OCI-M2 (cell line): ENCODE measurements at regions not wholly inside any gene's neighbourhood (a gene's known extent, or its start where the extent isn't known, plus 50 kb on each side); places are given as distances from the start of the nearest gene placed in this dataset.

Experiments
- DNase-seq: peaks from one replicate; lab custom pipeline; 2025; ENCODE audit not compliant: unreplicated experiment; lab: John Stamatoyannopoulos, UW

- no peak for DNase-seq
These were observed 2451.8 kb downstream of the PCDH7 start for GRCh38 chr4:33171873-33172525.

- no peak for DNase-seq
These were observed 2456.4 kb downstream of the PCDH7 start for GRCh38 chr4:33176566-33176965.

DNA sequence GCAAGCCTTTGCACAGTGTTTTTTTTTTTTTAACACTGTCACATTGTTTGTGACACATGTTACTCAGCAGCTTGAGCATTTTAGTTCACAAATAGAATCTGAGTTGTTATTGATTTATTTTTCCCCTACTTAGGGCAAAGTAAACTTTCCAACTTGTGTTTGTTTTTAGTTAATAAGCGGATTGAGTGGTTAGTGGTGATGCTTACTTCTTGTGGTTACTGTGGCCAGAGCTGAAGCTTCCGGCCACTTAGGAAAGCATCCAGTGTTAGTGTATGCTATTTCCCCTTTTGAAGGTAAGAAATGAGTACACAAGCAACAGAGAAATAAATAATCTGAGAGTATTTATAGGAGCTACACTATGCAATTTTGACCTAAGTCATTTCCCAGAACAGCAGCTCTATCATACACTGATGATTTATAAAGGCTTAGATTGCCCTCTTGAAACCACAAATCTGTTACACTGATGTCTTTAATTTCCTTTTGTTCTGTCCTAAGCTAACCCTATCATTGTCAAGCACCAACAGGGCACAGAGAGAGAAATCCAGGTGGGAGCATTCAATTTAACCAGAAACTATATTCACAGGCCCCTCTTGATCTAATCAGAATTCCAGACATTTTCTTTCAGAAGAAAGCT, 2464.6 kb downstream of the PCDH7 start:
- no peak for DNase-seq

DNA sequence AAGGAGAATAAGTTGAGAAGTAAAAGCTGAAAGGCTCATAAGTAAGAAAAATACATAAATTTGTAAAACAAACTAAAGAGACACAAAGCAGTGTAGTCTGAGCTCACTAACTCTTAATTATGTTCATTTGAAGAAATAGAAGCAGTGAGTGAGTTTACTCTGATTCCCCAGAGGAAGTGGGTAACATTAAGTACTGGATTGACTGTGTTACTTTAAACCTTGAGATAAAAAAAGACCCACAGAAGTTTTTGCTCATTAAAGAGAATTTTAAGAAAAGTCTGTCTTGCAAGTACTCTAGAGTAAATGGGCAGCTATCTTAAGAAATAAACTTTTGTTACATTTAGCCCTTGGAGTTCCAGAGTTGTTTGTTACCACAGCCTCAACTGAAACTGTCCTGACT, 2466.9 kb downstream of the PCDH7 start:
- DNase-seq = no peak

- no peak for DNase-seq
These were observed 2468.6 kb downstream of the PCDH7 start for GRCh38 chr4:33188733-33189132.

DNA sequence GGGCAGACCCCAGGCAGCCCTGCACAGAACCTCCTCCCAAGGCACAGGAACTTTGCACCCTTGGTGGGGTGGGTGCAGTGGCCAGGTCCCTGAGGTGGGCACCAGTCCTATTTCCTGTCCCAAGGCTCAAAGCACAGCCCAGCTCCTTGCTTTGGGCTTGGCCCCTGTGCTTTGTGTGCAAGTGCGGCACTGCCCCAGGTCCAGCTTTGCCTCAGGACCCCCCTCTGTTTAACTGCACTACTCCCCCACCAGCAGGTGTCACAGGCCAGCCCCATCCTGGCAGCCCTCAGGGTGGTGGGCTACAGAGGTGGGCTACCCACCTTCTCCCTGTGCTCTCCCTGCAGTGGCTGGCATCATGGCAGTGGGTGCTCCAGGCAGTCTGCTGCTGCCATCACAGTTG, 2469.0 kb downstream of the PCDH7 start:
- DNase-seq = no peak

- no peak for DNase-seq
These were observed 2472.9 kb downstream of the PCDH7 start for GRCh38 chr4:33193109-33193508.

- DNase-seq = no peak
These were observed 2480.2 kb downstream of the PCDH7 start for GRCh38 chr4:33200377-33200776.

DNA sequence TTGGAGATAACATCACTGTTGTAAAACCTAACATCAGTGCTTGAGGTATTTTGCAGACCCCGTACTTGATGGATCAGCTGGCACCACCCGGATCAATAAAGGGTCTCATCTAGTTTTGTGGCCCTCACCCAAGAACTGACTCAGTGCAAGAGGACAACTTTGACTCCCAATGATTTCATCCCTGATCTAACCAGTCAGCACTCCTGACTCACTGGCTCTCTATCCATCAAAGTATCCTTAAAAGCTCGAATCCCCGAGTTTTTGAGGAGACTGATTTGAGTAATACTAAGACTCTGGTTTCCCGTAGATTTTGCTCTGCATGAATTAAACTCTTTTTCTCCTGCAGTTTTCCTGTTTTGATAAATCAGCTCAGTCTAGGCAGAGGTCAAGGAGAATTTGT, 2498.1 kb downstream of the PCDH7 start:
- no peak for DNase-seq

GRCh38 chr4:33226133-33226532, 2506.0 kb downstream of the PCDH7 start:
- no peak for DNase-seq

DNA sequence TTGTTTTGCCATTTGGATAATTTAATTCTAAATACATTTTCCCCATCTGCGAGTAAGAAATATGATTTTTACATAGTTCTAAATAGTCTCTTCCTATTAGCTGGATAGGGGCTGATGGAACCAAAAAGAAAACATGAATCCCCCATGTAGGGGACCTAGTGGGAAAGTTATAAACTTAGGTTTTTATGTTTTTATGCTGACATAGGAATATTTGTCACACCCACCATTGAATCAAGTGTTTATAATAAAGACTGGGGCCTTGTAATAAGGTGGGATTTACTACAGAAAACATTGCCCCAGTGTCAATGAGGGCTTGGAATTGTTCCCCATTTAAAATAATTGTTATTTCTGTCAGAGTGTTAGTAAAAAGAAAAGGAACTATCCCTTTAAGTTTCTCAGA, 2506.6 kb downstream of the PCDH7 start:
- DNase-seq = no peak

DNA sequence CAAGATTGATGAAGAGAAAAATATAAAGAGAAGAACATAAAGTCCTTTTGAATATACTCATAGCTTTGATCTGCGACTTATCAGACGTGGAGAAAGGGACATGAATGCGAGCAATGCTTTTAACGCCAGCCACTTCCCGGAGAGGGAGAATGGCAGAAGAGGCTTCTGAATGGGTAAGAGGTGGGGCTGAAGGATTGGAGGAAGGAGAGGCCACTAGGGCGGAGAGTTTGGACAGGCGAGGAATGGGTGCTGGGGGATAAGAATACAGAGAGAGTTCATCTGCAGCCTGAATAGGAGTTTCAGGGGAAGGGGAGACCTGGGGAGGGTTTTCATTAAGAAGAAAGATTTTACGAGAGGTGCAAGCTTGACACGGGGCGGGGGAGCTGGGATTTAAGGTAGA, 2534.9 kb downstream of the PCDH7 start:
- DNase-seq = no peak

- DNase-seq = no peak
These were observed 2535.3 kb downstream of the PCDH7 start for GRCh38 chr4:33255507-33255906.

DNA sequence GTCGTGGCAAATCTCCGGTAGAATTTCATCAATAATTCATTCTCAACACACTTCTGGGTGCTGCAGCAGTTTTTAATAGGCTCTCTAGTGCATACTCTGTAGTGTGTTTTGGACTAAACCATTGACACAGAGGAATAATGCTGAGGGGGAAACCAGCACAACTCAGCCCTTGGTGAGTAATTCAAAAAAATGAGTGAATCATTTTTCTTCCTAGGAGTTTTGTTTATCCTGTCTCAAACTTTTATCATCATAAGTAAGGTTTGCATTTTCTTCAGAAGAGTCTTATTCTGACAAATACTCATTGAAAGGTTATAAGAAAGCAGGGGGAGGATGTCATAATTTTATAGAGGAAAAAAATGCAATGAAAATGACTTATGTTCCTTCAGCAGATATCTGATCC, 2542.7 kb downstream of the PCDH7 start:
- DNase-seq = no peak

DNA sequence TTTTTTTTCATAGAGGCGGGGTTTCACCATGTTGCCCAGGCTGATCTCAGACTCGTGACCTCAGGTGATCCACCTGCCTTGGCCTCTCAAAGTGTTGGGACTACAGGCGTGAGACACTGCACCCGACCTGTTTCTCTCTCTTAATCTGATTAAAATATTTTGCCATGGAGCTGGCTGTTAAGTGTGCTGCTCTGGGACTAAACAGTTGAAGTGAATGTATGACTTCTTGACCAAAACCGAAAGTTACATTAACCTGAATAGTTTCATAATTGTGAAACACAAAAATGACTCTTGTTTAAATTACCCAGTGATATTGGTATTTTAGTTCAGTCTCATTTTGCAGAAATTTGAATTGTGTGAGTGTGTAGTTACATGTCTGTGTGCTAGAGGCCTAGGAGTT, 2548.6 kb downstream of the PCDH7 start:
- DNase-seq = no peak

DNA sequence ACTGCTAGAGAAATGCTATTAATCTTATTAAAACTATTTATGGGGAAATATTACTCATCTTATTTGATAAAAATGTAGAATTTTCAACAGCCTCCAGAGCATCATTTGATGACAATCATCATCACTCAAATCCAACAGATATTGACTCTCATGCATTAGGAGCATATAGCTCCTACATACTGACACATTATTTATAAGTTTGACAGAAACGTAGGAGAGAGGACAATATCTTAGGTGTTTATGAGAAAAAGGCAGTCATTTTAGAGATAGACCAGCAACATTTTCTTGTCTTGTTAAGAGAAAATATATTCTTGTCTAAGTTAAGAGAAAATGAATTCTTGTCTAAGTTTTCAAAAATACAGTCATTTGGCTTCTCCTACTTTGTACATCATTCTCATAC, 2550.2 kb downstream of the PCDH7 start:
- no peak for DNase-seq

GRCh38 chr4:33272722-33273121, 2552.6 kb downstream of the PCDH7 start:
- no peak for DNase-seq

GRCh38 chr4:33283818-33284217, 2563.6 kb downstream of the PCDH7 start:
- DNase-seq = no peak

DNA sequence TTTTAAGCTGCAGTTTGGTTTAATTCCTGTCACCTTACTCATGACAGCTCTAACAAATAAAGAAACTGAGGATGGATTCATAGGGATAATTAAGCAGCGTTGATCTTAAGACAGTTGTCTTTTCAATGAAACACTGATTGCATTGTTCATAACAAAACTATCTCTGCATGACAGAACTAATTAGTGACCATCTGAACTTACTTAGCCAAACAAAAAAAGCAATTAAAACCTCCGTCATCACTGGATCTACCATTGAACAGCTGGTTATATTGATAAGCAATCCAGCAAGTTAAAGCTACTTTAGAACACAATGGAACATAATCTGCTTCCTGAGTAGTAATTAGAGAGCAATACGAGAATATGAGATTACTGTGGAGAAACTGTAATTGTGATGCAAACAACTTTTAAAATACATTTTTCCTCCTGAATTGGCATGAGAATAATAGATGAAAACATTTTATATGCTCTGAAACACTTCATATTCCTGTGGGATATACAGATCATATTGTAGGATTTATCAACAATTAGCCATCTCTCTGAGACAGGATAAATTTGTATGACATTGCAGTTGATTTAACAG, 2576.8 kb downstream of the PCDH7 start:
- DNase-seq = no peak

DNA sequence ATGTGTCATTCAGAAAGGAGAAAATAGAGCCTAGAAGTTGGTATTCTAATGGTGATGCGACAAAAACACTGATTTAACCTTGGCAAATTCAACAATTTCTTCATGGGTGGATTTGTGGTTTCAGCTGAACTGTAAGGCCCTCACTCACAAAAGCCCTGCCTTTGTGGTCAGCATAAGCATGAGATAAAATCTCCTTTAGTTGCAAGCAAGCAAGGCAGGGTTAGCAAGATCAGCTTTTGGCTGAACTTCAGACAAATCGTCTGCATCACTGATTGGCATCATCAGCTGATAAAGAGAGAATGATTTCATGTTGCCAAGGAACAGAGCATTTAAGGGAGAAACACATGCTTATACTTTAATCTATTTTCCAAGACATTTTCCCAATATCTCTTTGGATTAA, 2582.2 kb downstream of the PCDH7 start:
- no peak for DNase-seq

GRCh38 chr4:33306131-33306530, 2586.0 kb downstream of the PCDH7 start:
- no peak for DNase-seq

- no peak for DNase-seq
These were observed 2595.9 kb downstream of the PCDH7 start for GRCh38 chr4:33316033-33316432.

- DNase-seq = no peak
These were observed 2596.4 kb downstream of the PCDH7 start for GRCh38 chr4:33316578-33316977.
